Fibroblast of the aortic adventitia (primary cell): ENCODE measurements at regions not wholly inside any gene's neighbourhood (a gene's known extent, or its start where the extent isn't known, plus 50 kb on each side); places are given as distances from the start of the nearest gene placed in this dataset.

Experiments
- DNase-seq: peaks from one replicate; pipeline ENCODE4 v3.0.0-alpha.2; 2010; ENCODE audit warnings: low read depth
- H3K4me3 ChIP-seq: 2 replicates; pipeline ENCODE4 v1.5.1; 2011; ENCODE audit warnings: low read depth, mild to moderate bottlenecking, control low read depth, low read length, moderate library complexity
- TF ChIP-seq, protein P1 (sequence below): IDR thresholded peaks from 2 replicates; pipeline ENCODE4 v1.5.1; 2011; ENCODE audit warnings: mild to moderate bottlenecking, low read length, control low read depth, inconsistent platforms; ENCODE audit not compliant: insufficient read depth

DNA sequence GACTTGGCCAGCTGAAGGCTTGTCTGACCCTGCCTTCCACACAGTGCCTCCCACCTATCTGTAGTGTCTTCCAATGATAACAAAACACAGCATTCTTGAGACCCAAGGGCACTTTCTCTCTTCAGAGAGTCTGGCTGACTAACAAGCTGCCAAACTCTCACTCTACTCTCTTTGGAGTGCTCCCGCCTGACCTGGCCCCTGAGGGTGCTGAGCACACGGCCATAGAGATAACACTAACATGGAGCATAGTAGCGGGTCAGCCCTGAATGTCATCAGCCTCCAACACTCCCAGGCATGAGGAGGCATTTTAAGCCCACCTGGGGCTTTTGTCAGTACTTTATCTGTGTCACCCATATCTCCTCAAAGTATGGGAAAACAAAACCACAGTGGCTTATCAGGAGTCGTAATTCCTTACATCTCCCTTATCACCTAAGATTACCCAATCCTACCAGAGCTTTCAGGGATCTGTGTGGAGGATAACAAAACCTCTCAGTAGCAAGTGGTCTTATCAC is 160.3 kb upstream of the TCF4 start:
- DNase-seq, result no peak
- no peak overlapping the region for H3K4me3 ChIP-seq
- TF ChIP-seq, protein P1, sequence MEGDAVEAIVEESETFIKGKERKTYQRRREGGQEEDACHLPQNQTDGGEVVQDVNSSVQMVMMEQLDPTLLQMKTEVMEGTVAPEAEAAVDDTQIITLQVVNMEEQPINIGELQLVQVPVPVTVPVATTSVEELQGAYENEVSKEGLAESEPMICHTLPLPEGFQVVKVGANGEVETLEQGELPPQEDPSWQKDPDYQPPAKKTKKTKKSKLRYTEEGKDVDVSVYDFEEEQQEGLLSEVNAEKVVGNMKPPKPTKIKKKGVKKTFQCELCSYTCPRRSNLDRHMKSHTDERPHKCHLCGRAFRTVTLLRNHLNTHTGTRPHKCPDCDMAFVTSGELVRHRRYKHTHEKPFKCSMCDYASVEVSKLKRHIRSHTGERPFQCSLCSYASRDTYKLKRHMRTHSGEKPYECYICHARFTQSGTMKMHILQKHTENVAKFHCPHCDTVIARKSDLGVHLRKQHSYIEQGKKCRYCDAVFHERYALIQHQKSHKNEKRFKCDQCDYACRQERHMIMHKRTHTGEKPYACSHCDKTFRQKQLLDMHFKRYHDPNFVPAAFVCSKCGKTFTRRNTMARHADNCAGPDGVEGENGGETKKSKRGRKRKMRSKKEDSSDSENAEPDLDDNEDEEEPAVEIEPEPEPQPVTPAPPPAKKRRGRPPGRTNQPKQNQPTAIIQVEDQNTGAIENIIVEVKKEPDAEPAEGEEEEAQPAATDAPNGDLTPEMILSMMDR, result no peak

DNA sequence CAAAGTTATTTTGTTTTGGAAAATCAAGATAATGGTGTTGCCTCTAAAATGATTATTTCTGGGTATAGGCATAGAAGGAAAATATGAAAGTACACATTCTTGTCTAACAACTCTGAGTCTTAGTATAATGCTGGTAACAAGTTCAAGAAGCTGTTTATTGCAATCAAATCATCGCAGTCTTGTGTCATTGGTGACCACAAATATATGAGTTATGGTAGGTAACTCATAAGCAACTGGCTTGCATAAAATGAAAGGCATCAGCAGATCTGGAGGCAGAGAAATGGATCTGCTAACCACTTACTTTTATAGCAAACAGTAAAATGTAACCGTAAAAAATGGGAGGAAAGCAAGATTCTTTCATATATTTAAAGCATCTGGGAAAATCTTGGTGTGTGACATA is 156.2 kb upstream of the TCF4 start:
- TF ChIP-seq, protein P1, result no peak

DNA sequence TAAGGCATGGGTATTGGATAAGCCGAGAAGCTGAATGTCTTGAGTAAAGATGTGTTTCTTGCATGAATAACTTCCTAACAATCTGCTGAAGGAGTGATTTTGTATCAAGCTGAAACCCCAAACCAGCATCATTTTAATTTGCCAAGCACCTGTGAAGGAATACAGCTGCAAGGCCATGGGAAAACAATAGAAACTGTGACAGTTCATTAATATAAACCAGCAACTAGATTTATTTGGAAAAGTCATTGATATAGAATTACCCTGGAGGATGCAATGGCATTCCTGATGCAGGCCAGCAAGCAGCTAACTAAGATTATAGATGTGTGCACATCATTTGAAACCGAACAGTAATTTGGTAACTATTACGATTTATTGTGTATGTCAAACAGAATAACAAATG is 155.7 kb upstream of the TCF4 start:
- no peak overlapping the region for H3K4me3 ChIP-seq
- TF ChIP-seq, protein P1, result no peak
- DNase-seq, result no peak

More for the DNA sequence above, 156.2 kb upstream of the TCF4 start:
- no peak overlapping the region for H3K4me3 ChIP-seq
- DNase-seq, result no peak

DNA sequence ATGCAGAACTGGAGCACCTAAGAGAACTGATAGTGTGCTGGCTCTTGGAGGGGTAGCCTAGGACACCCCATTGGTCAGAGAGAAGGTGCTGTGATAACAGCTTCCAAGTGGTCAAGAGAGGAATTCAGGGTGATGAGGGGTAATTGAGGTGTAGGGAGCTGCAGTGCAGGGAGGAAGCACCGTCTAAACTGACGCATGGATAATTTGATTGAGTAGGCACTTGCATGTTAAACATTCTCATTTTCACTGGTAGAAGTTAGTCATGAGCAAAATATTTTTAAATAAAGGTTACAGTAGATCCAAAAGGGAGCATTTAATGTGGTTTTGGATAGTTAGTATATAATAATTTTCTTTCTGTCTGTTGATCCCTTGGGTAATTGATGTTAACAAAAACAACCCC is 155.1 kb upstream of the TCF4 start:
- TF ChIP-seq, protein P1, result no peak
- no peak overlapping the region for H3K4me3 ChIP-seq
- DNase-seq, result no peak

DNA sequence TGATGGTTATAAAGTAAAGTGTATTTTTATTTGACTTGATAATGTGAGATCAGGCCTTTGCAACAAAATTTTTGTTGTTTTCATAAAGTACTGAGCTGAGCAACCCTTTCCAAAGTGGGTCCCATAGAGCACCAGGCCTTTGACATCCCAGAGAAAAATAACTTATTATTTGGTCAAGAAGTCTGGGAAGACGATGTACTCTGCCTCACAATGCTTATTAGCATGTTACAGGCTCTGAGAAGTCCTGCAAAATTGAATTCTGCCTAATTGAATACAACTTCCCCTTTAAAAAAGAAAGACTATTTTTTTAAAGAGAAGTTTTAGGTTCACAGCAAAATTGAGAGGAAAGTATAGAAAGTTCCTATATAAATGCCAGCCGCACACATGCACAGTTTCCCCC is 151.5 kb upstream of the TCF4 start:
- H3K4me3 ChIP-seq, result no peak overlapping the region
- TF ChIP-seq, protein P1, result no peak
- DNase-seq, result no peak

DNA sequence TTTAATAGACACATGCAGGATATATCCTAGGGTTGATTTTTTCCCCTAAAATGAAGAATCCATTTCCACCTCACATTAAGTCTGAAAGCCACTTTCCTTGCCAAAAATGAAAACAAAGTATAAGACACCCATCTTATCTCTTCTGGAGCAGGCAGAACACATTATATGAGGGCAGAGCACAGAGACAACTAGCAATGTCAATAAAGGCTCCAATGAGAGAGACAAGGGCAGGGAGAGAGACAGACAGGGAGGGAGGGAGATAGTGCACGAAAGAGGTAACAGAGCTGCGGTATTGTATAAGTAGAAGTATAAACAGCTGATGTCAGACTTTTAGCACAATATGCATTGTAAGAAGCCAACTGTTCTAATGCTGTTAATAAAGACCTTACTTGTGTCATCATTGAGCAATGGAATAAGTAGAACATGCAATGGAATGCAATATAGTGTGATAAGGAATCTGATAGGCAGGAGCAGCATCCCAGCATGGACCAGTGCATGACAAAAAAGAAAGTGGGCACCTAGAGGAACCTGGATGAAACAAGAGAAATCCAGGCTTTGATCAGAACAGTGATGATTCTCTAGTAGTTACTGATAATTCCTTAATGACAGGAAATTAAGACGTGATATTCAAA is 150.6 kb upstream of the TCF4 start:
- DNase-seq, result peak; percentile 9
- no peak overlapping the region for H3K4me3 ChIP-seq
- TF ChIP-seq, protein P1, result no peak

DNA sequence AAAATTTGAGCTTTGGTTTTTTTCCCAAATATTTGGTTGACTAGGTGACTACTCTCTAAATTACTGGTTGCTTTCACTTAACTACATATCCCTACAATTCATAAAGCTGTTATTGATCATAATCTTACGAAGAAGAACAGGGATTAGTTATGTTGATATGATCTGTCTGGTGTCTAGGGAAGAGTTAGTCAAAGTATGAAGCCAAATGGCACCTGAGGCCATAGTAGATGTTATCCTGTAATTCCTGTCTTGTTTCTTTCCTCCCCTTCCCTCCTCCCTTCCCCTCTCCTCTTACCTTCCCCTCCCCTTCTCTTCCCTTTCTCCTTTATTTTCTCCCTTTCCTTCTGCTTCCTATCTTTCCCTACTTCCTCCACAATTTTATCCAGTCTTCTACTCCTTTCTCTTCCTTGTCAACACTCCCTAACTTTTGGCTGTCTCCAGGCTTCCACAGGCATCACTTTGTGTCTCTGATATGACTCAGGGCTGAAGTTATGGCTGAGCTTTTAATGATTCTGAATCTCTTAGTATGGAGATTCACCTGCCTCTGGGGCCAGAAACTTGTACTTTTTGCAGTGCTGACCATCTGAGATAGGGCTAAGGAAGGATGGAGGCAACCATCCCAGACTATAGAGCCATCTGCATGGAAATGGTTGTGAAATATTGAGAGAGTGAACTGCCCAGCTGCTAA is 149.9 kb upstream of the TCF4 start:
- H3K4me3 ChIP-seq, result no peak overlapping the region
- TF ChIP-seq, protein P1, result no peak
- no peak for DNase-seq
